MCF 10A (cell line): ENCODE measurements at regions not wholly inside any gene's neighbourhood (a gene's known extent, or its start where the extent isn't known, plus 50 kb on each side); places are given as distances from the start of the nearest gene placed in this dataset.

Experiments used
- BruUV-seq: library from RNA; stranded (reverse); fragments of 400-500 nt; replicated peaks from 2 replicates; lab custom pipeline; 2021; lab: Mats Ljungman, UMichigan
- CTCF ChIA-PET: fragments of 300-600 bp; sonication (Branson Sonifier 250); formaldehyde crosslinking; extraction: SDS; loops from one replicate; lab custom pipeline; 2021; ENCODE audit warnings: antibody characterized with exemption, inconsistent platforms; lab: Yijun Ruan, JAX
- POLR2A ChIA-PET: fragments of 300-600, 350-650 bp; sonication (Branson Sonifier 250); formaldehyde crosslinking; extraction: SDS; loops from one replicate; lab custom pipeline; 2020; ENCODE audit warnings: antibody characterized with exemption, inconsistent platforms; lab: Yijun Ruan, JAX
- DNase-seq: peaks from one replicate; pipeline ENCODE4 v3.0.0-alpha.2; 2018; ENCODE audit not compliant: unreplicated experiment
- H3K27ac Mint-ChIP-seq: one replicate; pipeline ENCODE4 v1.8.0; 2022; ENCODE audit warnings: mild to moderate bottlenecking, low read depth, mixed read lengths; ENCODE audit not compliant: unreplicated experiment
- H3K27me3 Mint-ChIP-seq: one replicate; pipeline ENCODE4 v1.8.0; 2022; ENCODE audit warnings: mixed read lengths; ENCODE audit not compliant: insufficient read depth, unreplicated experiment
- H3K36me3 Mint-ChIP-seq: one replicate; pipeline ENCODE4 v1.8.0; 2022; ENCODE audit warnings: mild to moderate bottlenecking, moderate library complexity, mixed read lengths; ENCODE audit not compliant: insufficient read depth, unreplicated experiment
- H3K4me1 Mint-ChIP-seq: one replicate; pipeline ENCODE4 v1.8.0; 2022; ENCODE audit warnings: mixed read lengths; ENCODE audit not compliant: insufficient read depth, unreplicated experiment
- H3K4me3 Mint-ChIP-seq: one replicate; pipeline ENCODE4 v1.8.0; 2022; ENCODE audit warnings: mild to moderate bottlenecking, moderate library complexity, mixed read lengths; ENCODE audit not compliant: unreplicated experiment
- H3K9me3 Mint-ChIP-seq: one replicate; pipeline ENCODE4 v1.8.0; 2022; ENCODE audit warnings: mixed read lengths; ENCODE audit not compliant: unreplicated experiment
- intact Hi-C: fragments of 100-400 bp; cut with micrococcal nuclease; formaldehyde crosslinking; loops from 2 replicates; pipeline ENCODE4 v1.14.1; 2022
- TF ChIP-seq, protein P1 (sequence below): fragments of 200-600 bp; IDR thresholded peaks from one replicate; pipeline ENCODE4 v1.8.0; 2022; ENCODE audit warnings: antibody characterized with exemption, mild to moderate bottlenecking; ENCODE audit not compliant: unreplicated experiment

DNA sequence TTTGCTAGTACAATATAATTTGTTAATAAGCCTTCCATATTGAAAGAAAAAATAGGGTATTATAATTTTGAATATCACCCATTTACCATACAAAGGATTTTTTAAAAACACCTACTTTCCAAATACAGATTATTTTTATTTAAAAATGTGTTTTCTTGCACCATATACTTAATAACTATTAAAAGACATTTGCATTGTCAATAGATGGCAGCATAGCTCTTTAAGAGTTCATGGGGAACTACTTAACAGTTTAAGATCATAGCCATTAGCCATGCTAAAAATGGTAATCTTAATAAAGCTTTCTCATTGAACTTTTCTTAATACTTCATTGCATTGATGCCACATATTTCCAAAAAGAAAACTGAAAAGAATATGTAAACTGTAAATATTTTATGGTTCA, 1995.9 kb downstream of the C4orf33 start:
- H3K9me3 Mint-ChIP-seq = no peaks in the 10 kb centered on the region
- TF ChIP-seq, protein P1, sequence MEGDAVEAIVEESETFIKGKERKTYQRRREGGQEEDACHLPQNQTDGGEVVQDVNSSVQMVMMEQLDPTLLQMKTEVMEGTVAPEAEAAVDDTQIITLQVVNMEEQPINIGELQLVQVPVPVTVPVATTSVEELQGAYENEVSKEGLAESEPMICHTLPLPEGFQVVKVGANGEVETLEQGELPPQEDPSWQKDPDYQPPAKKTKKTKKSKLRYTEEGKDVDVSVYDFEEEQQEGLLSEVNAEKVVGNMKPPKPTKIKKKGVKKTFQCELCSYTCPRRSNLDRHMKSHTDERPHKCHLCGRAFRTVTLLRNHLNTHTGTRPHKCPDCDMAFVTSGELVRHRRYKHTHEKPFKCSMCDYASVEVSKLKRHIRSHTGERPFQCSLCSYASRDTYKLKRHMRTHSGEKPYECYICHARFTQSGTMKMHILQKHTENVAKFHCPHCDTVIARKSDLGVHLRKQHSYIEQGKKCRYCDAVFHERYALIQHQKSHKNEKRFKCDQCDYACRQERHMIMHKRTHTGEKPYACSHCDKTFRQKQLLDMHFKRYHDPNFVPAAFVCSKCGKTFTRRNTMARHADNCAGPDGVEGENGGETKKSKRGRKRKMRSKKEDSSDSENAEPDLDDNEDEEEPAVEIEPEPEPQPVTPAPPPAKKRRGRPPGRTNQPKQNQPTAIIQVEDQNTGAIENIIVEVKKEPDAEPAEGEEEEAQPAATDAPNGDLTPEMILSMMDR = peak; percentile 45
- intact Hi-C loops = loop anchor here (1.0 to 10.0 kb wide), 5 partner anchors 529 to 1550 kb away; no protein-coding TSS in a partner anchor
- peak; percentile 60 for DNase-seq
- no peaks in the 10 kb centered on the region for H3K36me3 Mint-ChIP-seq
- ChIA-PET CTCF (interaction anchor here (0.7 to 1.7 kb wide), 3 partner anchors 1521 to 1551 kb away, joined by 3 to 6 read pairs (median 4); no protein-coding TSS in a partner anchor), POLR2A (interaction anchor here (0.6 kb wide), 1 partner anchor 45 kb away, joined by 4 read pairs; no protein-coding TSS in a partner anchor)
- no TSS peak for BruUV-seq
- no peak overlapping the region for H3K4me3 Mint-ChIP-seq
- no peaks in the 10 kb centered on the region for H3K4me1 Mint-ChIP-seq
- H3K27ac Mint-ChIP-seq = no peak overlapping the region
- no peaks in the 10 kb centered on the region for H3K27me3 Mint-ChIP-seq

DNA sequence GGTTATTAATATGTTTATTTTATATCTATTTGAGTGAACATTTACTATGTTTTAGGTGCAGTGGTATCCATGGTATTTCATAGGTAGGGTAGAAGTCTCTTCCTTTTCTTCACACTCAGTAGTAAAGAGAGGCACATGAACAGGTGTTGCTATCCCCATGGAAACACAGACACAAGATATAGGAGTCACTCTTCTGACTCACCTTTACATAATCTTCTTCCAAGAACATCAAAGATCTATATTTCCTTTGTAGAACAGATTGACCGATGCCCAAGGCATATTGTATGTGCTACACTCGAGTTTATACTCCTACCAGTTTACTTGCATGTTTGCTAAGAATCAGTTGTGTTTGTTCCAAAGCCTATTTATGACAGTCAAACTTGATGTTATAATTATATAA, 1997.4 kb downstream of the C4orf33 start:
- Mint-ChIP-seq H3K9me3 (no peaks in the 10 kb centered on the region), H3K36me3 (no peaks in the 10 kb centered on the region), H3K4me3 (no peak overlapping the region), H3K27me3 (no peaks in the 10 kb centered on the region), H3K27ac (no peak overlapping the region), H3K4me1 (no peaks in the 10 kb centered on the region)
- TF ChIP-seq, protein P1 = no peak
- CTCF ChIA-PET = interaction anchor here (1.2 to 1.7 kb wide), 3 partner anchors 551 to 1545 kb away, joined by 4 to 6 read pairs (median 4); no protein-coding TSS in a partner anchor
- intact Hi-C loops = loop anchor here (2.0 to 10.0 kb wide), 3 partner anchors 531 to 1521 kb away; no protein-coding TSS in a partner anchor
- DNase-seq = peak; percentile 27
- POLR2A ChIA-PET = no interaction called here
- BruUV-seq = no TSS peak

DNA sequence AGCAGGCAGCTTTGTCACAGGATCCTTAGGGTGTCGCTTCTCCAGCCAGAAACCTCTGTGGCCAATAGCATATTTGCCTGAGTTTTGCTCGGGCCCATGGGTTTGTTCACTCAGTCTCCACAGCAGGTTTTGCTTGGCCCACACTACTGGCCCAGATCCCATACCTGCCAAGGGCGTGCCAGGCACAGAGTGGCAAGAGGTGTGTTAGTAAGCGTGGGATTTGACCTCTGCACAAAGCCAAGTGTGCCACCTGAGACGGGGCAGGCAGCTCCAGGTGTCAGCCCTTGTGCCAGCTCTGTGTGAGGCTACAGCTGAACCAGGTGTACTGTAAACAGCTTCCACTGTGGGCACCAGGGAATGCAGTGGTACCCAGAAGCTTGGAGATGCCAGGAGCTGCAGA, 2003.0 kb downstream of the C4orf33 start:
- H3K4me3 Mint-ChIP-seq = no peak overlapping the region
- BruUV-seq = no TSS peak
- H3K36me3 Mint-ChIP-seq = peaks cover 3% of the 10 kb centered on the region
- intact Hi-C loops = loop anchor here (10.0 kb wide), 1 partner anchor 1126 kb away; no protein-coding TSS in a partner anchor
- no peak for DNase-seq
- peaks cover 11% of the 10 kb centered on the region for H3K9me3 Mint-ChIP-seq
- TF ChIP-seq, protein P1 = no peak
- ChIA-PET CTCF (interaction anchor here (0.6 to 1.5 kb wide), 3 partner anchors 9 to 1257 kb away, joined by 3 to 6 read pairs (median 3); no protein-coding TSS in a partner anchor), POLR2A (no interaction called here)
- no peak overlapping the region for H3K27ac Mint-ChIP-seq
- no peaks in the 10 kb centered on the region for H3K27me3 Mint-ChIP-seq
- H3K4me1 Mint-ChIP-seq = no peaks in the 10 kb centered on the region

DNA sequence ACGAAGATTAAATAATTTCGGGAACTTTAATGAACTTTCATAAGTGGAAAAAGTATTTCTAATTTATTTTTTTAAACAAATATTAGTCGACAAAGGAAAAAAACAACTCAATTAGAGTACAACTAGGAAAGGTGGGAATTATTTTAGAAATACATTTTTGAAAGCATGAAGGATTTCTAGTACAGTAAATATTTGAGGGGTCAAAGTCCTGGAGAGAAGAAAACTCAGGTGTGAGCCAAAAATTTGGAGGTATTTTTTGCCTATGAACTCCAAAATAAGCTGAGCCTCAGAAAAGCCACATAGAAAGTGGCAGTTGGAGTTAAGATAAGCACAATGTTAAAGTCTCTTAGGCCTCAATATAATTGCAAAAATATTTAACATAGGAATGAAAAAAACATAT, 2017.3 kb downstream of the C4orf33 start:
- POLR2A ChIA-PET = no interaction called here
- no peak overlapping the region for H3K4me3 Mint-ChIP-seq
- TF ChIP-seq, protein P1 = no peak
- no peaks in the 10 kb centered on the region for H3K36me3 Mint-ChIP-seq
- no peaks in the 10 kb centered on the region for H3K27me3 Mint-ChIP-seq
- CTCF ChIA-PET = no interaction called here
- H3K4me1 Mint-ChIP-seq = no peaks in the 10 kb centered on the region
- no TSS peak for BruUV-seq
- intact Hi-C loops = no loop called here
- H3K27ac Mint-ChIP-seq = no peak overlapping the region
- no peaks in the 10 kb centered on the region for H3K9me3 Mint-ChIP-seq
- no peak for DNase-seq
